Upper lobe of right lung (tissue), 1 donor: ENCODE measurements at regions not wholly inside any gene's neighbourhood (a gene's known extent, or its start where the extent isn't known, plus 50 kb on each side); places are given as distances from the start of the nearest gene placed in this dataset.

ENCODE experiments used
- ATAC-seq: fragments of 200-7000 bp; cut with Tn5 transposase; one replicate; pipeline ENCODE4 v1.9.1; 2020; ENCODE audit warnings: mild to moderate bottlenecking, moderate library complexity
- DNase-seq: peaks from one replicate; pipeline ENCODE4 v3.0.0-alpha.2; 2020
- H3K27ac ChIP-seq: fragments of 200-600 bp; one replicate; pipeline ENCODE4 v1.8.0; 2022
- H3K27me3 ChIP-seq: fragments of 200-600 bp; one replicate; pipeline ENCODE4 v1.8.0; 2022; ENCODE audit warnings: mild to moderate bottlenecking
- H3K36me3 ChIP-seq: fragments of 200-600 bp; one replicate; pipeline ENCODE4 v1.8.0; 2022
- H3K4me1 ChIP-seq: fragments of 200-600 bp; one replicate; pipeline ENCODE4 v1.8.0; 2022
- H3K4me3 ChIP-seq: fragments of 200-600 bp; one replicate; pipeline ENCODE4 v1.8.0; 2022; ENCODE audit warnings: mild to moderate bottlenecking
- H3K9me3 ChIP-seq: fragments of 200-600 bp; one replicate; pipeline ENCODE4 v1.8.0; 2022
- CTCF ChIP-seq: fragments of 200-600 bp; IDR thresholded peaks from one replicate; pipeline ENCODE4 v1.8.0; 2022; ENCODE audit warnings: antibody characterized with exemption
- intact Hi-C: fragments of 100-400 bp; cut with DNase I; formaldehyde crosslinking; loops from one replicate; pipeline ENCODE4 v1.11.0; 2022
- donor health status: DM: no; HTN: yes; CAD: no; lungs with severe emphysema.

GRCh38 chr6:125392682-125393081 is 90.9 kb upstream of the HDDC2 start:
- no peak overlapping the region for H3K4me3 ChIP-seq
- TF ChIP-seq CTCF, result no peak
- no peak overlapping the region for H3K27ac ChIP-seq
- no peaks in the 10 kb centered on the region for H3K36me3 ChIP-seq
- no peak for ATAC-seq
- H3K27me3 ChIP-seq, result no peaks in the 10 kb centered on the region
- no peaks in the 10 kb centered on the region for H3K4me1 ChIP-seq
- intact Hi-C loops, result no loop called here
- DNase-seq, result no peak
- no peaks in the 10 kb centered on the region for H3K9me3 ChIP-seq

- H3K9me3 ChIP-seq, result no peaks in the 10 kb centered on the region
- no peak for TF ChIP-seq CTCF
- ATAC-seq, result peak; percentile 63
- H3K27ac ChIP-seq, result no peak overlapping the region
- DNase-seq, result no peak
- no peaks in the 10 kb centered on the region for H3K36me3 ChIP-seq
- no peak overlapping the region for H3K4me3 ChIP-seq
- no peaks in the 10 kb centered on the region for H3K27me3 ChIP-seq
- intact Hi-C loops, result no loop called here
- no peaks in the 10 kb centered on the region for H3K4me1 ChIP-seq
Measured at GRCh38 chr6:125393449-125393858, 91.7 kb upstream of the HDDC2 start.

- H3K36me3 ChIP-seq, result no peaks in the 10 kb centered on the region
- H3K9me3 ChIP-seq, result no peaks in the 10 kb centered on the region
- no peak overlapping the region for H3K4me3 ChIP-seq
- intact Hi-C loops, result no loop called here
- no peak for TF ChIP-seq CTCF
- H3K4me1 ChIP-seq, result no peaks in the 10 kb centered on the region
- ATAC-seq (no peak), DNase-seq (no peak)
- no peaks in the 10 kb centered on the region for H3K27me3 ChIP-seq
- no peak overlapping the region for H3K27ac ChIP-seq
Measured at GRCh38 chr6:125406741-125407140, 105.0 kb upstream of the HDDC2 start.

- Histone ChIP-seq H3K9me3 (no peaks in the 10 kb centered on the region), H3K36me3 (no peaks in the 10 kb centered on the region), H3K4me1 (no peaks in the 10 kb centered on the region), H3K27ac (no peak overlapping the region), H3K27me3 (no peaks in the 10 kb centered on the region), H3K4me3 (no peak overlapping the region)
- intact Hi-C loops, result no loop called here
- DNase-seq (no peak), ATAC-seq (no peak)
- no peak for TF ChIP-seq CTCF
Measured at GRCh38 chr6:125414507-125414906, 112.7 kb upstream of the HDDC2 start.

GRCh38 chr6:125415913-125416312 is 114.1 kb upstream of the HDDC2 start:
- DNase-seq, result no peak
- no peaks in the 10 kb centered on the region for H3K9me3 ChIP-seq
- no peaks in the 10 kb centered on the region for H3K4me1 ChIP-seq
- no peaks in the 10 kb centered on the region for H3K36me3 ChIP-seq
- intact Hi-C loops, result no loop called here
- TF ChIP-seq CTCF, result no peak
- no peak for ATAC-seq
- H3K27ac ChIP-seq, result no peak overlapping the region
- no peak overlapping the region for H3K4me3 ChIP-seq
- H3K27me3 ChIP-seq, result no peaks in the 10 kb centered on the region

GRCh38 chr6:125421836-125422235 is 120.1 kb upstream of the HDDC2 start:
- H3K9me3 ChIP-seq, result no peaks in the 10 kb centered on the region
- H3K36me3 ChIP-seq, result no peaks in the 10 kb centered on the region
- no peaks in the 10 kb centered on the region for H3K4me1 ChIP-seq
- no peak overlapping the region for H3K4me3 ChIP-seq
- intact Hi-C loops, result no loop called here
- peak; percentile 39 for ATAC-seq
- no peak overlapping the region for H3K27ac ChIP-seq
- no peak for TF ChIP-seq CTCF
- no peaks in the 10 kb centered on the region for H3K27me3 ChIP-seq
- no peak for DNase-seq
